A673 (cell line): ENCODE measurements at regions not wholly inside any gene's neighbourhood (a gene's known extent, or its start where the extent isn't known, plus 50 kb on each side); places are given as distances from the start of the nearest gene placed in this dataset.

ENCODE experiments used
- BruUV-seq: library from RNA; stranded (reverse); fragments of 400-500 nt; replicated peaks from 2 replicates; lab custom pipeline; 2021; lab: Mats Ljungman, UMichigan
- CTCF ChIA-PET: fragments of 300-600 bp; sonication (Branson Sonifier 250); formaldehyde crosslinking; loops from one replicate; lab custom pipeline; 2022; ENCODE audit warnings: antibody characterized with exemption; lab: Charles Lee
- POLR2A ChIA-PET: fragments of 300-600 bp; sonication (Branson Sonifier 250); formaldehyde crosslinking; loops from one replicate; lab custom pipeline; 2022; ENCODE audit warnings: antibody characterized with exemption; ENCODE audit not compliant: low non-redundant PET; lab: Charles Lee
- DNase-seq: peaks from one replicate; pipeline ENCODE4 v3.0.0-alpha.2; 2015; ENCODE audit warnings: low spot score
- H3K27ac ChIP-seq: fragments of 200-600 bp; sonication (generic); 2 replicates; pipeline ENCODE4 v1.5.1; 2016; ENCODE audit warnings: mixed run types, low read depth, mild to moderate bottlenecking, mixed read lengths, antibody characterized with exemption, low read length; ENCODE audit not compliant: poor library complexity, severe bottlenecking
- H3K27me3 ChIP-seq: fragments of 200-600 bp; sonication (generic); replicated peaks from 2 replicates; pipeline ENCODE4 v1.6.1; 2017; ENCODE audit warnings: mixed run types, low read depth, mild to moderate bottlenecking, mixed read lengths, antibody characterized with exemption, low read length; ENCODE audit not compliant: insufficient read depth, poor library complexity
- H3K36me3 ChIP-seq: fragments of 200-600 bp; sonication (generic); 2 replicates; pipeline ENCODE4 v1.6.1; 2016; ENCODE audit warnings: mixed run types, mild to moderate bottlenecking, mixed read lengths, antibody characterized with exemption, low read length; ENCODE audit not compliant: insufficient read depth, poor library complexity, severe bottlenecking
- H3K4me1 ChIP-seq: fragments of 200-600 bp; sonication (generic); 2 replicates; pipeline ENCODE4 v1.6.1; 2017; ENCODE audit warnings: mixed run types, mild to moderate bottlenecking, mixed read lengths, antibody characterized with exemption, low read length; ENCODE audit not compliant: insufficient read depth, poor library complexity, severe bottlenecking
- H3K4me3 ChIP-seq: fragments of 200-600 bp; sonication (generic); 2 replicates; pipeline ENCODE4 v1.5.1; 2016; ENCODE audit warnings: low read depth, mixed run types, mild to moderate bottlenecking, mixed read lengths, low read length; ENCODE audit not compliant: poor library complexity, severe bottlenecking
- H3K9me3 ChIP-seq: fragments of 200-600 bp; sonication (generic); 2 replicates; pipeline ENCODE4 v1.6.1; 2016; ENCODE audit warnings: mixed run types, low read depth, mild to moderate bottlenecking, mixed read lengths, antibody characterized with exemption, low read length; ENCODE audit not compliant: poor library complexity, severe bottlenecking
- CTCF ChIP-seq: fragments of 300-800, 200-600 bp; sonication (generic); conservative IDR thresholded peaks from 2 replicates; pipeline ENCODE4 v1.5.1; 2017; ENCODE audit warnings: low read depth, mild to moderate bottlenecking, antibody characterized with exemption, low read length, moderate library complexity, mixed read lengths
- EZH2 ChIP-seq: fragments of 200-600 bp; sonication (generic); IDR thresholded peaks from 2 replicates; pipeline ENCODE4 v1.6.1; 2017; ENCODE audit warnings: borderline replicate concordance, low read depth, mild to moderate bottlenecking, mixed read lengths, antibody characterized with exemption, low read length; ENCODE audit not compliant: poor library complexity, severe bottlenecking
- intact Hi-C: fragments of 100-400 bp; cut with micrococcal nuclease; formaldehyde crosslinking; loops from one replicate; pipeline ENCODE4 v1.10.0; 2022; ENCODE audit not compliant: unreplicated experiment

GRCh38 chr1:209398313-209398991 lies 185.1 kb upstream of the CAMK1G start:
- ChIA-PET POLR2A (no interaction called here), CTCF (interaction anchor here (0.5 kb wide), 1 partner anchor 246 kb away, joined by 3 read pairs; no protein-coding TSS in a partner anchor)
- no peak overlapping the region for H3K4me3 ChIP-seq
- peak; percentile 30 for DNase-seq
- H3K9me3 ChIP-seq, result no peaks in the 10 kb centered on the region
- no peaks in the 10 kb centered on the region for H3K36me3 ChIP-seq
- no peak overlapping the region for H3K27ac ChIP-seq
- TF ChIP-seq EZH2 (no peak), CTCF (no peak)
- no peaks in the 10 kb centered on the region for H3K27me3 ChIP-seq
- BruUV-seq, result no TSS peak
- peaks cover 3% of the 10 kb centered on the region for H3K4me1 ChIP-seq
- intact Hi-C loops, result no loop called here

DNA sequence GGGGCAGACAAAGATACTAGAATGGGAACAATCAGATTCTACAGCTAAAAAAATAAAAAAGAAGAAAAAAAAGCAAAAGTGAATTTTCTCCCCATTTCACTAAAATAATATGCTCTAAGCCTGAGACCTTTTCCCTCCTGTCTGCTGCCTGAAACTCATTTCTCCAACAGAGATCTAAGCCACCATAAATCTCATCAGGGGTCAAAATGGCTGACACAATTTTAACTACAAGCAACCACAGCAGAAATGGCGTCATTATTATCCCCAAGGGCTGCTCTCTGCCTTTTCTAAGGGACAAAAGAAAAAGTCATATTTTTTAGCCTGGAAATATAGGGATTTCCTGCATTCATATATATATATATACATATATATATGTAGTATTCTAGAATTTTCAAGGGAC lies 183.7 kb upstream of the CAMK1G start:
- intact Hi-C loops, result no loop called here
- Histone ChIP-seq H3K27ac (no peak overlapping the region), H3K4me3 (no peak overlapping the region), H3K9me3 (no peaks in the 10 kb centered on the region), H3K36me3 (no peaks in the 10 kb centered on the region), H3K4me1 (peaks cover 3% of the 10 kb centered on the region), H3K27me3 (no peaks in the 10 kb centered on the region)
- BruUV-seq, result no TSS peak
- ChIA-PET POLR2A (no interaction called here), CTCF (no interaction called here)
- TF ChIP-seq CTCF (no peak), EZH2 (no peak)
- no peak for DNase-seq

GRCh38 chr1:209400351-209401220 lies 182.9 kb upstream of the CAMK1G start:
- ChIA-PET CTCF (no interaction called here), POLR2A (no interaction called here)
- no TSS peak for BruUV-seq
- Histone ChIP-seq H3K9me3 (no peaks in the 10 kb centered on the region), H3K4me1 (peaks cover 4% of the 10 kb centered on the region), H3K27me3 (no peaks in the 10 kb centered on the region), H3K4me3 (no peak overlapping the region), H3K27ac (no peak overlapping the region), H3K36me3 (no peaks in the 10 kb centered on the region)
- intact Hi-C loops, result no loop called here
- no peak for DNase-seq
- TF ChIP-seq EZH2 (no peak), CTCF (no peak)
